GM23248 (cell line): ENCODE measurements at regions not wholly inside any gene's neighbourhood (a gene's known extent, or its start where the extent isn't known, plus 50 kb on each side); places are given as distances from the start of the nearest gene placed in this dataset.

Source experiments
- DNase-seq: peaks from one replicate; pipeline ENCODE4 v3.0.0-alpha.2; 2015
- H2AFZ ChIP-seq: fragments of 200-600 bp; sonication (generic); 2 replicates; pipeline ENCODE4 v1.6.1; 2016; ENCODE audit warnings: antibody characterized with exemption
- H3F3A ChIP-seq: fragments of 200-600 bp; sonication (generic); 2 replicates; pipeline ENCODE4 v1.6.1; 2016; ENCODE audit warnings: mild to moderate bottlenecking, antibody characterized with exemption, mixed run types; ENCODE audit not compliant: insufficient read depth
- H3K27ac ChIP-seq: fragments of 200-600 bp; sonication (generic); 2 replicates; pipeline ENCODE4 v1.5.1; 2016; ENCODE audit warnings: mild to moderate bottlenecking
- H3K27me3 ChIP-seq: fragments of 200-600 bp; sonication (generic); replicated peaks from 2 replicates; pipeline ENCODE4 v1.6.1; 2016; ENCODE audit warnings: mild to moderate bottlenecking; ENCODE audit not compliant: insufficient read depth
- H3K36me3 ChIP-seq: fragments of 200-600 bp; sonication (generic); 2 replicates; pipeline ENCODE4 v1.6.1; 2016; ENCODE audit warnings: low read depth, mild to moderate bottlenecking
- H3K4me1 ChIP-seq: fragments of 200-600 bp; sonication (generic); 2 replicates; pipeline ENCODE4 v1.6.1; 2016; ENCODE audit warnings: mild to moderate bottlenecking; ENCODE audit not compliant: insufficient read depth
- H3K4me2 ChIP-seq: fragments of 200-600 bp; sonication (generic); one replicate; pipeline ENCODE4 v1.6.1; 2016; ENCODE audit warnings: mild to moderate bottlenecking; ENCODE audit not compliant: unreplicated experiment
- H3K4me3 ChIP-seq: fragments of 200-600 bp; sonication (generic); 2 replicates; pipeline ENCODE4 v1.5.1; 2016; ENCODE audit warnings: mild to moderate bottlenecking
- H3K79me2 ChIP-seq: fragments of 200-600 bp; sonication (generic); 2 replicates; pipeline ENCODE4 v1.6.1; 2016; ENCODE audit warnings: mild to moderate bottlenecking; ENCODE audit not compliant: insufficient read depth
- H3K9ac ChIP-seq: fragments of 200-600 bp; sonication (generic); 2 replicates; pipeline ENCODE4 v1.6.1; 2016; ENCODE audit warnings: mild to moderate bottlenecking
- H3K9me2 ChIP-seq: fragments of 200-600 bp; sonication (generic); 2 replicates; pipeline ENCODE4 v1.6.1; 2016; ENCODE audit warnings: mixed run types, mild to moderate bottlenecking, moderate library complexity; ENCODE audit not compliant: insufficient read depth
- H3K9me3 ChIP-seq: fragments of 200-600 bp; sonication (generic); one replicate; pipeline ENCODE4 v1.6.1; 2017; ENCODE audit warnings: low read depth
- H4K20me1 ChIP-seq: fragments of 200-600 bp; sonication (generic); 2 replicates; pipeline ENCODE4 v1.6.0; 2016; ENCODE audit not compliant: insufficient read depth
- EZH2 ChIP-seq: fragments of 200-600 bp; sonication (generic); IDR thresholded peaks from 2 replicates; pipeline ENCODE4 v1.6.1; 2018; ENCODE audit warnings: antibody characterized with exemption, mild to moderate bottlenecking; ENCODE audit not compliant: insufficient read depth, poor library complexity, severe bottlenecking
- EZH2phosphoT487 ChIP-seq: fragments of 200-600 bp; sonication (generic); IDR thresholded peaks from 2 replicates; pipeline ENCODE4 v1.6.1; 2018; ENCODE audit warnings: antibody characterized with exemption, moderate library complexity, mild to moderate bottlenecking, low read depth; ENCODE audit not compliant: insufficient read depth
- WGBS, 2 experiments: methylation state at CpG; one replicate each; pipeline ENCODE4 v1.1.6; 2015 to 2017; ENCODE audit warnings: low lambda C conversion rate in 2 of 2, low coverage in 1 of 2; ENCODE audit errors: missing lambda C conversion rate in 2 of 2; 5-methylcytosine and 5-hydroxymethylcytosine counted together
- in situ Hi-C: fragments of 300-500 bp; cut with MboI; formaldehyde crosslinking; loops from 2 replicates; pipeline ENCODE4 v1.15.0; 2020

DNA sequence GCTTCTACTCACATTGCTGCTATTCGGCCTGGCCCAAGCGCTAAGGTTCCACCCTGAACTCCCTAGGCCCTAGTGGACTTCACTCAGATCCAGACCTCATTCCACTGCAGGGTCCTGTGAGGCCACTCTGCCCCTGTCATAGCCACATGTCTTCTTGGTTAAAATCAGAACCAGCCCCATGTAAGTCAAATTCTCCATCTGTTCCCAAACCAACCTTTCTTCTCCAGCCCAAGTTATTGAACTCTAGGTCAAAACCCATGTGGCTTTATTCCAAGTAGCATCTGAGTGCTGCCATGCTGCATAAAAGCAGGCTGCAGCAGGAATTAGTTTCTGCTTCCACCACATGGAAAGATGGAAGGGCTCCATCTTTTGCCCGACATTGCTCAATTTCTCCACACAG is 281.2 kb downstream of the SNX13 start:
- Histone ChIP-seq H3K9me3 (no peaks in the 10 kb centered on the region), H3K36me3 (no peaks in the 10 kb centered on the region), H3K4me1 (peaks cover 52% of the 10 kb centered on the region), H3K27ac (no peak overlapping the region), H3K79me2 (no peaks in the 10 kb centered on the region), H3K27me3 (no peaks in the 10 kb centered on the region), H2AFZ (no peak overlapping the region), H3K9ac (no peak overlapping the region), H3K4me3 (no peak overlapping the region), H3F3A (peaks cover 42% of the 10 kb centered on the region), H3K9me2 (no peaks in the 10 kb centered on the region), H4K20me1 (no peaks in the 10 kb centered on the region), H3K4me2 (no peak overlapping the region)
- WGBS, 2 experiments: 98 to 99% methylated on average over 3 of the region's 3 CpGs
- TF ChIP-seq EZH2phosphoT487 (no peak), EZH2 (no peak)
- in situ Hi-C loops: loop anchor here (25.0 kb wide), 1 partner anchor 672 kb away; no protein-coding TSS in a partner anchor
- no peak for DNase-seq

DNA sequence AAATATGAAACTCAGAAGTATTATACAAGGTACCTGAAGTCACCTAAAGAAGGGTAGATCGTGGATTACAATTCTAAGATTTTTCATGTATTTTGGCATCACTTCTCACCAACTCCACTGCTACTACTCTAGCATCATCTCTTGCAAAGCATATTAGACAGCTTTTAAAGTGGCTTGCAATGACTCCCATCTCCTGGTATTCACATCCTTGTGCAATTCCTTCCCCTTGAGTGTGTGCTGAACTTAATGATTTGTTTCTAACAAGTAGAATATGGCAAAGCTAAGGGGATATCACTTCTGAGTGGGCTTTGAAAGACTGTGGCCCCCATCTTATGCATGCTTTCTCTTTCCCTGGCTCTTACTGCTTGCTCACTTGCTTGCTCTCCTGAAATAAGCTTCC is 280.2 kb downstream of the SNX13 start:
- Histone ChIP-seq H3K36me3 (no peaks in the 10 kb centered on the region), H3K27ac (peak overlapping the region; percentile 22; the same call in 1 of the 2 replicates), H3K4me1 (peaks cover 46% of the 10 kb centered on the region), H3K9me2 (no peaks in the 10 kb centered on the region), H2AFZ (no peak overlapping the region), H3K27me3 (no peaks in the 10 kb centered on the region), H3K4me2 (peak overlapping the region; percentile 19), H3K4me3 (no peak overlapping the region), H3K9me3 (no peaks in the 10 kb centered on the region), H3F3A (peaks cover 39% of the 10 kb centered on the region), H3K9ac (no peak overlapping the region), H4K20me1 (no peaks in the 10 kb centered on the region), H3K79me2 (no peaks in the 10 kb centered on the region)
- peak; percentile 89 for DNase-seq
- in situ Hi-C loops: loop anchor here (25.0 kb wide), 1 partner anchor 673 kb away; no protein-coding TSS in a partner anchor
- TF ChIP-seq EZH2phosphoT487 (no peak), EZH2 (no peak)
- 35 to 44% methylated on average over 1 of the region's 1 CpG for WGBS, 2 experiments

DNA sequence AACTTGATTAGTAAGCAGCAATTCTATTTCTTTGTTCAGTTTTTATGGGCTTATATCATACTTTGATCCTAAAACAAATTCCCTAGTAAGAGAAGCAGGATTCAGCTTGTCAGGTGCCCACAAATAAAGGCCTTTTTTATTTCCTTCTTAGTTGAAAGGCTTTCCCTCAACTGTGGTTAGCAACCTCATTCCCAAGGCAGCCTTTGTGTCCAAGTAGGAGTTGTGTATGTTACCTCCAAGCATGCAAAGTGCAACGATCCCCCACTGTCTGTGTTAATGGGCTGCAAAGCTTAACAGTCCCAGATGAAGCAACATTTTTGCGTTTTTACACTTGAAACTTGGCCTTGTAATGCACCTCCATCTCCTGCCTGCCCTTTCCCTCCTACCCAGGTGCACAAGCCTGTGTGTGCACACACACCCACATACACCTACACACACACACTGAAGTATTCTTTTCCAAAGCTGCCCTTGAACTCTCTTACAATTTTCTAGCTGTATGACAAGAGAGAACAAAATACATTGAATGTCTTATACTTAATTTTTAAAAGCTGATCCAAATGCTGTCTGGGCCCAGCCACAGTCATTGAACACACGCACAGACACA is 278.2 kb downstream of the SNX13 start:
- 16% methylated on average over 3 of the region's 3 CpGs for WGBS, 2 experiments
- H3K27me3 ChIP-seq: no peaks in the 10 kb centered on the region
- no peak overlapping the region for H2AFZ ChIP-seq
- no peaks in the 10 kb centered on the region for H3K9me3 ChIP-seq
- peak overlapping the region; percentile 99 for H3K27ac ChIP-seq
- no peak for TF ChIP-seq EZH2phosphoT487
- no peak for TF ChIP-seq EZH2
- H4K20me1 ChIP-seq: no peaks in the 10 kb centered on the region
- no peaks in the 10 kb centered on the region for H3K9me2 ChIP-seq
- H3K36me3 ChIP-seq: no peaks in the 10 kb centered on the region
- in situ Hi-C loops: loop anchor here (25.0 kb wide), 1 partner anchor 675 kb away; no protein-coding TSS in a partner anchor
- H3K4me3 ChIP-seq: no peak overlapping the region
- DNase-seq: peak; percentile 38
- peaks cover 35% of the 10 kb centered on the region for H3F3A ChIP-seq
- no peaks in the 10 kb centered on the region for H3K79me2 ChIP-seq
- H3K4me1 ChIP-seq: peaks cover 40% of the 10 kb centered on the region
- H3K9ac ChIP-seq: peak overlapping the region; percentile 83
- H3K4me2 ChIP-seq: peak overlapping the region; percentile 72

DNA sequence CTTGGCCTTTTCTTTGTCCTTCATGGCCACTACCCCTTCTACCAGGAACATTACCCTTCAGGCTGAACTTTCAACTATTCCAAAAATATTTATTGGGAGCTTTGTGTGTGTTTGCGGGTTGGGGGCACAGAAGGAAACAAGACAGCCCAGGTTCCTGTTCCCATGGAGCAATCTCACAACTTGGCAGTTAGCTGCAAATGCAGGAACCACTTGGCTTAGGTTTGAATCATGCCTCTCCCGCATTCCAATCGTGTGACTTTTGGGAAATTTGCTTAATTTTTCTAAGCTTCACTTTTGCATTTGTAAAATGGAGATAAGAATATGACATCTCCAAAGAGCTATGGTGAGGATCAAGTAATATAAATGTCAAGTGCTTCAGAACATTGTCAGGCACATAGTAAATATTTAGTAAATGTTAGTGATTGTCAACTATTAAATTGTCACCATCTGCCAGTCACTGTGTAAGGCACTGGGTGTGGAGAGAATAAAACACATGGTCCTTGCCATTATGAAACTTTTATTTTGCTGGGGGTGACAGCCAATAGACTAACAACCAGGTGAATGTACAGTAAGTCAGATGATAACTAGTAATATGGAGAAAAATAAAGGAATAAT is 277.1 kb downstream of the SNX13 start:
- Histone ChIP-seq H3K36me3 (no peaks in the 10 kb centered on the region), H3K9me3 (no peaks in the 10 kb centered on the region), H3K79me2 (no peaks in the 10 kb centered on the region), H3K27me3 (no peaks in the 10 kb centered on the region), H4K20me1 (no peaks in the 10 kb centered on the region), H3K9ac (peak overlapping the region; percentile 83), H3K27ac (peak overlapping the region; percentile 99), H3K9me2 (no peaks in the 10 kb centered on the region), H3K4me3 (peak overlapping the region; percentile 54), H3K4me2 (peak overlapping the region; percentile 72), H3K4me1 (peaks cover 40% of the 10 kb centered on the region), H3F3A (peaks cover 35% of the 10 kb centered on the region), H2AFZ (peak overlapping the region; percentile 10; the same call in 1 of the 2 replicates)
- peak; percentile 94 for DNase-seq
- in situ Hi-C loops: loop anchor here (25.0 kb wide), 1 partner anchor 676 kb away; no protein-coding TSS in a partner anchor
- 0 to 1% methylated on average over 3 of the region's 3 CpGs for WGBS, 2 experiments
- no peak for TF ChIP-seq EZH2
- TF ChIP-seq EZH2phosphoT487: no peak
